IMR-90 (cell line): ENCODE measurements at regions not wholly inside any gene's neighbourhood (a gene's known extent, or its start where the extent isn't known, plus 50 kb on each side); places are given as distances from the start of the nearest gene placed in this dataset.

Experiments
- ATAC-seq: fragments of 200-7000 bp; cut with Tn5 transposase; 2 replicates; pipeline ENCODE4 v1.9.1; 2020; ENCODE audit warnings: low read depth, mild to moderate bottlenecking, moderate library complexity
- BruUV-seq: library from RNA; stranded (reverse); fragments of 400-500 nt; replicated peaks from 2 replicates; lab custom pipeline; 2021; lab: Mats Ljungman, UMichigan
- CTCF ChIA-PET: fragments of 300-600 bp; formaldehyde crosslinking; extraction: SDS; loops from one replicate; lab custom pipeline; 2021; ENCODE audit warnings: antibody characterized with exemption; lab: Yijun Ruan, JAX
- POLR2A ChIA-PET: fragments of 300-600 bp; sonication (Branson Sonifier 250); formaldehyde crosslinking; loops from one replicate; lab custom pipeline; 2022; ENCODE audit warnings: antibody characterized with exemption; ENCODE audit not compliant: unreplicated experiment; lab: Charles Lee
- DNase-seq: peaks from one replicate; pipeline ENCODE4 v3.0.0; 2013
- H2AFZ ChIP-seq: replicated peaks from 2 replicates; pipeline ENCODE3; 2013; ENCODE audit warnings: low read length, mild to moderate bottlenecking; ENCODE audit not compliant: poor library complexity
- H2AK5ac ChIP-seq: 2 replicates; pipeline ENCODE4 v1.6.1; 2013; ENCODE audit warnings: low read depth, low read length, inconsistent platforms
- H2AK9ac ChIP-seq: replicated peaks from 2 replicates; pipeline ENCODE3; 2013; ENCODE audit warnings: mild to moderate bottlenecking, low read depth, low read length, moderate library complexity; ENCODE audit not compliant: poor library complexity
- H2BK120ac ChIP-seq: 2 replicates; pipeline ENCODE4 v1.6.1; 2013; ENCODE audit warnings: low read depth, low read length, inconsistent platforms
- H2BK15ac ChIP-seq: 3 replicates; pipeline ENCODE4 v1.6.1; 2013; ENCODE audit warnings: low read depth, low read length, inconsistent platforms
- H2BK20ac ChIP-seq: 2 replicates; pipeline ENCODE4 v1.6.1; 2013; ENCODE audit warnings: low read depth, mild to moderate bottlenecking, inconsistent platforms, low read length, moderate library complexity
- H2BK5ac ChIP-seq: 2 replicates; pipeline ENCODE4 v1.6.1; 2013; ENCODE audit warnings: mild to moderate bottlenecking, low read depth, low read length, inconsistent platforms; ENCODE audit not compliant: poor library complexity, severe bottlenecking
- H3K14ac ChIP-seq: replicated peaks from 2 replicates; pipeline ENCODE4 v1.6.1; 2013; ENCODE audit warnings: low read depth, low read length, inconsistent platforms
- H3K18ac ChIP-seq: 2 replicates; pipeline ENCODE4 v1.6.1; 2013; ENCODE audit warnings: low read depth, low read length, control low read depth
- H3K23ac ChIP-seq: 2 replicates; pipeline ENCODE4 v1.6.1; 2013; ENCODE audit warnings: low read depth, low read length, inconsistent platforms
- H3K27ac ChIP-seq: 2 replicates; pipeline ENCODE4 v1.5.1; 2013; ENCODE audit warnings: mild to moderate bottlenecking, control low read depth, low read length; ENCODE audit not compliant: insufficient read depth
- H3K27me3 ChIP-seq: 2 replicates; pipeline ENCODE4 v1.6.1; 2013; ENCODE audit warnings: low read length; ENCODE audit not compliant: control insufficient read depth, insufficient read depth
- H3K36me3 ChIP-seq: 2 replicates; pipeline ENCODE4 v1.6.1; 2013; ENCODE audit warnings: low read length, mixed read lengths; ENCODE audit not compliant: control insufficient read depth, insufficient read depth
- H3K4ac ChIP-seq: 2 replicates; pipeline ENCODE4 v1.6.1; 2013; ENCODE audit warnings: low read depth, low read length, inconsistent platforms
- H3K4me1 ChIP-seq: 2 replicates; pipeline ENCODE4 v1.6.1; 2013; ENCODE audit warnings: low read length, mixed read lengths; ENCODE audit not compliant: control insufficient read depth, insufficient read depth
- H3K4me2 ChIP-seq: 2 replicates; pipeline ENCODE4 v1.6.1; 2013; ENCODE audit warnings: low read depth, mild to moderate bottlenecking, control low read depth, low read length, moderate library complexity
- H3K4me3 ChIP-seq: 2 replicates; pipeline ENCODE4 v1.5.1; 2013; ENCODE audit warnings: low read depth, mild to moderate bottlenecking, control low read depth, low read length, moderate library complexity; ENCODE audit not compliant: insufficient read depth
- H3K56ac ChIP-seq: 2 replicates; pipeline ENCODE4 v1.6.1; 2013; ENCODE audit warnings: low read length, inconsistent platforms; ENCODE audit not compliant: insufficient read depth; ENCODE audit errors: extremely low read depth
- H3K79me1 ChIP-seq, 2 experiments: 2 replicates each; pipeline ENCODE4 v1.6.1; 2013; ENCODE audit warnings: low read length in 2 of 2, inconsistent platforms in 1 of 2, low read depth in 1 of 2
- H3K9ac ChIP-seq: 2 replicates; pipeline ENCODE4 v1.6.1; 2013; ENCODE audit warnings: low read depth, low read length, control low read depth
- H3K9me1 ChIP-seq: 2 replicates; pipeline ENCODE4 v1.6.1; 2013; ENCODE audit warnings: low read length, inconsistent platforms; ENCODE audit not compliant: insufficient read depth
- H3K9me3 ChIP-seq: 2 replicates; pipeline ENCODE4 v1.6.1; 2013; ENCODE audit warnings: low read length; ENCODE audit not compliant: control insufficient read depth, insufficient read depth
- H4K20me1 ChIP-seq: 2 replicates; pipeline ENCODE4 v1.6.1; 2013; ENCODE audit warnings: low read length, inconsistent platforms; ENCODE audit not compliant: insufficient read depth
- H4K5ac ChIP-seq: 2 replicates; pipeline ENCODE4 v1.6.1; 2013; ENCODE audit warnings: mild to moderate bottlenecking, low read depth, low read length, control low read depth
- H4K8ac ChIP-seq, 2 experiments: 2 replicates each; pipeline ENCODE4 v1.6.1; 2013; ENCODE audit warnings: low read depth in 2 of 2, low read length in 2 of 2, control low read depth in 1 of 2, inconsistent platforms in 1 of 2
- H4K91ac ChIP-seq: 2 replicates; pipeline ENCODE4 v1.6.1; 2013; ENCODE audit warnings: low read depth, low read length, inconsistent platforms; ENCODE audit not compliant: insufficient read depth
- BHLHE40 ChIP-seq: fragments of 150-350 bp; IDR thresholded peaks from 2 replicates; pipeline ENCODE4 v1.6.1; 2016; ENCODE audit warnings: mild to moderate bottlenecking, low read depth, low read length
- CEBPB ChIP-seq: IDR thresholded peaks from 2 replicates; pipeline ENCODE4 v1.6.1; 2012; ENCODE audit warnings: low read depth, low read length, improper control_type of control experiment
- CHD1 ChIP-seq: IDR thresholded peaks from 2 replicates; pipeline ENCODE4 v1.6.1; 2012; ENCODE audit warnings: low read depth, low read length, improper control_type of control experiment
- CTCF ChIP-seq: conservative IDR thresholded peaks from 2 replicates; pipeline ENCODE4 v1.5.1; 2012; ENCODE audit warnings: mild to moderate bottlenecking, low read depth, low read length, improper control_type of control experiment
- ELK1 ChIP-seq: fragments of 150-350 bp; IDR thresholded peaks from 2 replicates; pipeline ENCODE4 v1.6.1; 2016; ENCODE audit warnings: low read depth, mild to moderate bottlenecking, low read length, moderate library complexity, borderline replicate concordance
- FOS ChIP-seq: fragments of 150-350 bp; IDR thresholded peaks from 2 replicates; pipeline ENCODE4 v1.6.1; 2016; ENCODE audit warnings: low read depth, low read length
- MAFK ChIP-seq: IDR thresholded peaks from 2 replicates; pipeline ENCODE4 v1.6.1; 2012; ENCODE audit warnings: low read depth, low read length, improper control_type of control experiment
- MAZ ChIP-seq: IDR thresholded peaks from 2 replicates; pipeline ENCODE4 v1.6.1; 2012; ENCODE audit warnings: low read depth, mild to moderate bottlenecking, low read length, improper control_type of control experiment, moderate library complexity, borderline replicate concordance
- MXI1 ChIP-seq: IDR thresholded peaks from 2 replicates; pipeline ENCODE4 v1.6.1; 2012; ENCODE audit warnings: low read depth, mild to moderate bottlenecking, low read length, moderate library complexity, borderline replicate concordance
- NFE2L2 ChIP-seq: fragments of 150-350 bp; IDR thresholded peaks from 2 replicates; pipeline ENCODE4 v1.6.1; 2016; ENCODE audit warnings: low read depth, mild to moderate bottlenecking, low read length
- POLR2A ChIP-seq: IDR thresholded peaks from 2 replicates; pipeline ENCODE4 v1.6.1; 2012; ENCODE audit warnings: mild to moderate bottlenecking, low read depth, low read length
- RAD21 ChIP-seq: IDR thresholded peaks from 2 replicates; pipeline ENCODE4 v1.6.1; 2012; ENCODE audit warnings: low read length, improper control_type of control experiment
- RCOR1 ChIP-seq: IDR thresholded peaks from 2 replicates; pipeline ENCODE4 v1.6.1; 2012; ENCODE audit warnings: mild to moderate bottlenecking, low read length, improper control_type of control experiment; ENCODE audit not compliant: insufficient replicate concordance
- RFX5 ChIP-seq: IDR thresholded peaks from 2 replicates; pipeline ENCODE4 v1.8.0; 2012; ENCODE audit warnings: low read depth, mild to moderate bottlenecking, low read length, moderate library complexity
- SMC3 ChIP-seq: fragments of 150-350 bp; IDR thresholded peaks from 2 replicates; pipeline ENCODE4 v1.6.1; 2016; ENCODE audit warnings: low read depth, mild to moderate bottlenecking, antibody characterized with exemption, low read length, moderate library complexity
- USF2 ChIP-seq: fragments of 150-350 bp; IDR thresholded peaks from 2 replicates; pipeline ENCODE4 v1.6.1; 2017; ENCODE audit warnings: mild to moderate bottlenecking, antibody characterized with exemption, low read length, low read depth
- WGBS, 2 experiments: methylation state at CpG; one replicate each; pipeline versions ENCODE4 v1.1.5 to v1.1.7; 2013; ENCODE audit warnings: missing lambda C conversion rate in 2 of 2; ENCODE audit not compliant: insufficient read length in 1 of 2; ENCODE audit errors: extremely low coverage in 2 of 2; 5-methylcytosine and 5-hydroxymethylcytosine counted together
- dilution Hi-C: fragments of 300-500 bp; cut with HindIII; formaldehyde crosslinking; loops from one replicate; pipeline ENCODE4 v1.14.3; 2018; ENCODE audit warnings: low sequenced_read_pairs; ENCODE audit not compliant: unreplicated experiment
- in situ Hi-C: fragments of 300-500 bp; cut with MboI; formaldehyde crosslinking; loops from 3 replicates; pipeline ENCODE4 v1.14.3; 2019; ENCODE audit warnings: low sequenced_read_pairs, inconsistent platforms, mixed read lengths
- intact Hi-C: fragments of 100-400 bp; cut with micrococcal nuclease; formaldehyde crosslinking; loops from 2 replicates; pipeline ENCODE4 v1.10.0; 2022

GRCh38 chr12:97222391-97222790 is 240.2 kb upstream of the RMST start:
- no peak overlapping the region for H3K4ac ChIP-seq
- no peak for ATAC-seq
- H3K4me3 ChIP-seq = no peak overlapping the region
- H3K9me1 ChIP-seq = no peaks in the 10 kb centered on the region
- no peak overlapping the region for H3K18ac ChIP-seq
- H2BK20ac ChIP-seq = no peak overlapping the region
- H3K4me2 ChIP-seq = no peak overlapping the region
- no peak overlapping the region for H4K91ac ChIP-seq
- POLR2A ChIA-PET = no interaction called here
- no peak overlapping the region for H2BK120ac ChIP-seq
- H4K20me1 ChIP-seq = no peaks in the 10 kb centered on the region
- BruUV-seq = no TSS peak
- no peaks in the 10 kb centered on the region for H3K36me3 ChIP-seq
- H3K14ac ChIP-seq = no peak overlapping the region
- H3K9me3 ChIP-seq = peaks cover 9% of the 10 kb centered on the region
- H4K8ac ChIP-seq = no peak overlapping the region
- 60% methylated on average over 1 of the region's 1 CpG; no CpG with 5 or more reads in 1 of the 2 experiments for WGBS, 2 experiments
- H2BK15ac ChIP-seq = no peak overlapping the region
- H3K9ac ChIP-seq = no peak overlapping the region
- no peak overlapping the region for H3K27ac ChIP-seq
- no peak for DNase-seq
- dilution Hi-C loops = no loop called here
- in situ Hi-C loops = no loop called here
- H3K79me1 ChIP-seq = no peaks in the 10 kb centered on the region
- no peak overlapping the region for H2AK9ac ChIP-seq
- no peak overlapping the region for H2AFZ ChIP-seq
- no peak overlapping the region for H4K5ac ChIP-seq
- no peak overlapping the region for H2BK5ac ChIP-seq
- CTCF ChIA-PET = no interaction called here
- no peak overlapping the region for H3K23ac ChIP-seq
- no peak for TF ChIP-seq MXI1
- TF ChIP-seq MAZ = no peak
- no peak for TF ChIP-seq RCOR1
- TF ChIP-seq CEBPB = no peak
- TF ChIP-seq ELK1 = no peak
- no peak for TF ChIP-seq BHLHE40
- TF ChIP-seq CHD1 = no peak
- no peak for TF ChIP-seq USF2
- TF ChIP-seq MAFK = no peak
- TF ChIP-seq CTCF = no peak
- no peak for TF ChIP-seq FOS
- no peak for TF ChIP-seq NFE2L2
- no peak for TF ChIP-seq POLR2A
- no peak for TF ChIP-seq RAD21
- no peak for TF ChIP-seq SMC3
- TF ChIP-seq RFX5 = no peak
- H3K27me3 ChIP-seq = no peaks in the 10 kb centered on the region
- H3K4me1 ChIP-seq = no peaks in the 10 kb centered on the region
- H2AK5ac ChIP-seq = no peak overlapping the region
- no peak overlapping the region for H3K56ac ChIP-seq
- intact Hi-C loops = no loop called here
